ENCODE measurements at regions not wholly inside any gene's neighbourhood (a gene's known extent, or its start where the extent isn't known, plus 50 kb on each side); places are given as distances from the start of the nearest gene placed in this dataset.
"Not testable (repeated sequence)": the region's sequence is repeated elsewhere in the genome, so short reads cannot be mapped to it uniquely, and the experiment has no call there.

DNA sequence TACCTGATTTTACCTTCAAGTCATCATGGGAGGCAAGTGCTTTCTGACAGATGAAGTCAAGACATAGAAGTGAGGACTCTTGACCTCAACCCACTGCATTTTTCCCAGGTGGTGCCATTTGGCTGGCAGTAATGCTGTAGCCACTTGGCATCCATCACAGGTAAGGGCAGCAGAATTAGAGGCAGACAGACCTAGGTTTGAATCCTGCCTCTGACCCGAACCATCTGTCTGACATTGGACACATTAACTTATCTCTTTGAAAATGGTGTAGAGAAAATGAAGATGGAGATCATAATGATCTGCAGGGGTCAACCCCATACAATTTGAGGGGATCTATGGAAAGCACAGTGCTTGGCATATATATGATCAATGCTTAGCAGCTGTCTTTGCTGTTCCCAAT lies 505.5 kb downstream of the NPIPA7 start:
- no peak for DNase-seq

DNA sequence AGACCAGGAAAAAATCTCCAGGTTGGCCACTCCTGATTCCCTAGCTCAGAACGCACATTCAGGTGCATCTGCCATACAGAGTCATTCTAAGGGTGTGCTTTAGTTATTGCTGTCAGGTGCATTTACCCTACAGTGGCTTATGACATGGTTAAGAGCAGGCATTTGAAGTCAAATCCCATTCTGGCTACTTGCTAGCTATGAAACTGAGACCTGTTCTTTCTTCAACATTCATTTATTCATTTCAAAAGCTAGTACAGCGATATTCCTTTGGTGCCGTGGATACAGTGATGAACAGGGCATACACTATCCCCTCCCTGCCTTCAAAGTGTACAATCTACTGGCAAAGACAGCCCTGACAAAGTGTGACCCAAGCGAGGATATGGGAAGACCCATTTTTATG lies 508.3 kb downstream of the NPIPA7 start:
- DNase-seq, result no peak

DNA sequence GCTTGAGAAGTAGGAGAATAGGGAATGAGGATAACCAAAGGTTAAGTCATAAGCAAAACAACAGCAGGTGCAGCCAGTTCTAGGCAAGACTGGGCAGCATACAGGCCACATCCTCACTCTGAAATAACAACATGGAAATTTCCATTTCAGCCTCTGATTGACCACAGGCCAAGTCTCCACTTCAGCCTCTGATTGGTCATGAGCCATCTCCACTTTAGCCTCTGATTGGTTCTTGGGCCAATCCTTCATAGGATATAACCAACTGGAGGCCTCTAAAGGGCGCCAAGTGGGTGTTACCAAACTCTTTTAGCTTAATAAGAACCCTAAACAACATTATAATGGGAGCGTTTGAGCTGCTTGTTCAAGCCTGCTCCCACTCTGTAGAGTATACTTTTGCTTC lies 512.0 kb downstream of the NPIPA7 start:
- DNase-seq, result no peak

DNA sequence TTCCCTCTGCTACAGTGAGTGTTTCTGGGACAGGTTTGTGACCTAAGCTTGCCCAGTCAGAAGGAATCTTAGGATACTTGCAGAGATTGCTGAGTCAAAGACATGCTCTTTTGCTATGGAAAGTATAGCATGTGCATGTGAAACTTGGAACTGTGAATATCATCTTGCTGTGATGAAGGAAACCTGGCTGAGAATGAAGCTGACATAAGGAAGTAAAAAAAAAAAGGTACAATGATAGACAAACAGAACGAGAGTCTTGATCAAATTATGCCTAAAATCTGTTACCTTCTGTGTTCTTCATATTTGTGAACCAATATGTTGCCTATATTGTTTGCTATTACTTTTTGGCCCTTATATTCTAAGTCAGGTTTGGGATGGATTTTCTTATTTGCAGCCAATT lies 525.7 kb downstream of the NPIPA7 start:
- no peak for DNase-seq

DNA sequence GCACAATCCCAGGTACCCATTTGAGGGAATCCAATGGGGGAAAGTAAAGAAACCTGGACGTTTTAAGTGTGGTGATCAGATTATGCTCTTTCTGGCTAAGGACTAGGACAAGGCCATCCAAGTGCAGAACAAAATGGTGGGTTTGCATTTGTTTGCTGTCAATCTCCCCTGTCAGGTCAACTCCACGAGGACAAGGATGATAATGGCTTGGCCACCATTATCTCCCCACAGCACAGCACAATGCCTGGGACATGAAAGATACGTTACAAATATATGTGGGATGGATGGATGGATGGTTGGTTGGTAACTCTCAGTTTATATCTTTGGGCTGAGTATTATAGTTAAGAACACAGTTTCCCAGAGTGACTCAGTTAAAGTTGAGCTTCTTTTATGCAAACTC lies 526.9 kb downstream of the NPIPA7 start:
- DNase-seq, result no peak

DNA sequence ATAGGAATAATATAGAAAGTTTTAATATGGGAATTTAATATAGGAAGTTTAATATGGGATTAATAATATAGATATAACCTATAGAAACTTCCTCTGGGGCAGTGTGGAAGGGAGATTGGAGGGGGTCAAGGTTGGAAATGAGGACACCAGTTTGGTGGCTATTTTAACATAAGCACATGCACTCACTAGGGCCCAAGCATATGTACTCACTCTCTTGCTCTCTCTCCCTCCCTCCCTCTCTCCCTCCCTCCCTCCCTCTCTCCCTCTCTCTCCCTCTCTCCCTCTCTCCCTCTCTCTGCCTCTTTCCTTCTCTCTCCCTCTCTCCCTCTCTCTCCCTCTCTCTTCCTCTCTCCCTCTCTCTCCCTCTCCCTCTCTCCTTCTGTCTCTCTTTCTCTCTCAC lies 528.1 kb downstream of the NPIPA7 start:
- DNase-seq, result no peak

DNA sequence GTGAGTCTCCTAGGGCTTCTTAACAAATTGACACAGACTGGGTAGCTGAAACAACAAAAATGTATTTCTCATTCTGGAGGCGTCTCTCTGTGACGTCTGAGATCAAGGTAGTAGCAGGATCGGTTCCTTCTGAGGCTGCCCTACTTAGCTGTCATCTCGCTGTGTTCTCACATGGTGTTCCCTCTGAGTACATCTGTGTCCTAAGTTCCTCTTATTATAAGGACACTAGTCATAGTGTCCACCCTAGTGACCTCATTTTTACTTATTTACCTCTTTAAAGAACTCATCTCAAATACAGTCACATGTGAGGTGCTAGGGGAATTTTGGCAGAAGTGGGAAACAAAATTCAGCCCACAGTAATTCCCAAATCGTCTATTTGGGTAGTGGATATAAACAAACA lies 529.1 kb downstream of the NPIPA7 start:
- DNase-seq, result no peak

DNA sequence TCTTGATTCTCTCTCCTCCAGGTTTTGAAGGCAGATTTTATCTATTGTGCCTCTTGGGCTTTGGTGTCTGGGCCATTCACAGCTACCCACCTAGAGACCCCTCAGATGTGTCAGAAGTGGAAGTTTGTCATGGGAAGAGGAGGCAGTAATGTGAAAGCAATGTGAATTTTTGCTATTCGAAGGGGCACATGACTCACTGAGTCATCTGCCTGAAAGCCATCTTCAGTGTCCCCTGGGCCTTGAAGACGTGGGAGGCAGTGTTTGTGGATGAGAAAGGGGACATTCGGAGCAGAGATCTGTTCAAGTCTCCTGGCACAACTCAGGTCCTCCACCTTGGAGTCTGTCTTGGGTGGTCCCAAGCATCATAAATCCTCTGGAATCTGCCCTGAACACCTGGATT lies 530.2 kb downstream of the NPIPA7 start:
- no peak for DNase-seq

DNA sequence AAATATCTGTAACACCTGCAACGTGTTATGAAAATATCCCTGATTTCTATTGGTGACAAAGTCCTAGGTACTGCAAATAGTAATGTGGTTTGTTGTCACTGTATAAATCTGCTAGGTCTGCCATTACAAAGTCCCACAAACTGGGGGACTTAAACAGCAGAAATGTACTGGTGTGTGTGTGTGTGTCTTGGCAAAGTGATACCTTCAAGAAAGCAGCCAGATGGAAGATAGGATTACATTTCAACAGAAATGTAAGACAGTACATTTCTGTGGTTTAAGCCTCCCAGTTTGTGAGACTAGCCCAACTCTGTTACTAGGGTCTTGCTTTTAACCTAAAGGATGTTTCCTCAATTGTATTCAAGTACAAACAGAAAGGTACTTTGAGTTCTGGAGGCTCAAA lies 531.7 kb downstream of the NPIPA7 start:
- no peak for DNase-seq

DNA sequence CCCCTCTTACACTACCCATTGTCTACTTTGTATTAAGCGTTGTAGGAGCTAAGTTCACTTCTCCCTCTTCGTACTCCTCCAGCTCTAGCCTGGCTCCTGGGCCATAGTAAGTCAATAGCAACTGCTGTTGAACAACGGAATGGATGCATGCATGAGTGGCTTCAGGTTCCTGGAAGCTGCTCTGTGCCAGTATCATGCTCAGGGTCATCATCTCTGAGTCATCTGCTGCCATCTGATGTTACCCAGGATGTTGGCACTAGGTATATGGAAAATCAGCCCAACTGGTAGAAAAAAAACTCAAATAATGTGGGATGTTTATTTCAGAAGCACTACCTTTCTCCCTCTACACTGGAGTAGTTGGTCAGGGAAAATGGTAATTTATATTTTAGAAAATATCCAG lies 536.8 kb downstream of the NPIPA7 start:
- no peak for DNase-seq

DNA sequence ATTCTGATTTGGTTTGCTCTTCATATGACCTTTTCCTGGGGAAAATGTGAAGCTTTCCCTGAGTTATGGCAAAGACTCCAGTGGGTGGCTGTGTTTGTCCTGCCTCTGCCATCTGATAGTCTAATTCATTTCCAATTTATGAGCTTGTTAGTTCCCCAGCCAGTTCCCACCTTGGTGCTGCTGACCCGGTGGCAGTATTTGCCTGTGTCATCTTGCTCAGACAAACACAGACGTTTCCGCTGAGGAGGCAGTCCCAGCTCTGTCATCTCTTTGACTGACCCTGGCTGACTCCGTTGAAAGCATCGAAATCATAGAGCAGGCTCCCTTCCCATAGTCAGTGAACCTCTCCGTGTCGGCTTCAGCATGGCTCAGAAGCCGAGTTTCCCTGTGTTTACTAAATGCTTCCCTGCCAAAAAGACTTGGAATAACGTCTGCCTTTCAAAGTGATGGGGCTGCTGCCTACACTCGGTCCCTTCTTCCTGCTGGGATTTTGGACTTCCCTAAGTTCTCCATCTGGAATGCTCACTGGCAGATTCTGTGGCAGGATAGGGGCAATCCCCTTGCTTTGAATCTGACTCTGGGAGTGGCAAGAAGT lies 538.3 kb downstream of the NPIPA7 start:
- DNase-seq, result no peak

DNA sequence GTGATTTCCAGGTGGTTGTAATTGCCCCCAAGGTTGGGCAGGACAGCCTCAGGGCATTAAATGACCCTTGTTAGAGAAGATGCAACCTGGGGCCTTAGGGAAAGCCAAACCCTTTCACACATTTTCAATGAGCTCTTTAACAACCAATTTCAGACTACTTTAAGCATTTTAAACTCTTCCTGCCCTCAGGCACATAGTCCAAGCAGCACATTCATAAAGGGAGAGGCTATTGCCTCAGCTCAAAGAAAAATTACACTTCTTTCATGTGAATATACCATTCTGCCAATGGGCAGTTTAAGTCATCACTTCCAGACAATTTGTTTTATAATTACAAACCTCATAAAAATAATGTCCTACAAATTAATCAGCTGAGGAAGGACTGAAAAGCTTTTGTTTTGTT lies 544.5 kb downstream of the NPIPA7 start:
- DNase-seq, result no peak

DNA sequence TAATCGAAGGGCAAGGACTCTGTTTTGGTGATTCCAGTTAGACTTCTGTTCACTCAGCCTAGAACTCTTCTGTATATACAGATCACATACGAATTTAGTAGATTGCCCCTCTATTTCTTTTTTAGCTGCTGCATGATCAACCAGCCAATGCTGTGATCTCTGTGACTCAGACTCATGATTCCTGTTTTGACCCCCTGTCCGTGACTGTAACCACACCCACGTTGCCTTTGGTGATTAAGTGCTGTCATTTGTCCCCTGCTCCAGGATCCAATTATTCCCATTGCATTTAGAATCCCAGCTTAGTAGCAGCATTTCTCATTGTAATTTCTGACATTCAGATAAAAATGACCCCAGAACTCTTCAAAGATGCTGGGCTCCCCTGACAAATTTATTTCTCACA lies 545.7 kb downstream of the NPIPA7 start:
- no peak for DNase-seq

DNA sequence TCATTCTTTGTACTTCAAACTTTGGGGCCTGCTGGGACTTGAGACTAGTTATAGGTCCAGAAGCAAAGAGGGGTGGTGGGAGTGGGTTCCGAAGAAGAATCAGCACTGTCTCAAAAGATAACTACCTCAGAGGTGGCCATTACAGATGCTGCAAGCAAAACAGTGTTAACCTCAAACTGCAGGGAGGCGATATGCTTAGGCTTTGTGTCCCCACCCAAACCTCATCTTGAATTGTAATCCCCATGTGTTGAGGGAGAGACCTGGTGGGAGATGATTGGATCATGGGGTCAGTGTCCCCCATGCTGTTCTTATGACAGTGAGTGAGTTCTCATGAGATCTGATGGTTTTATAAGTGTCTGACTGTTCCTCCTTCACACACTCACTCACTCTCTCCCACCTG lies 545.3 kb downstream of the XYLT1 start:
- no peak for DNase-seq

DNA sequence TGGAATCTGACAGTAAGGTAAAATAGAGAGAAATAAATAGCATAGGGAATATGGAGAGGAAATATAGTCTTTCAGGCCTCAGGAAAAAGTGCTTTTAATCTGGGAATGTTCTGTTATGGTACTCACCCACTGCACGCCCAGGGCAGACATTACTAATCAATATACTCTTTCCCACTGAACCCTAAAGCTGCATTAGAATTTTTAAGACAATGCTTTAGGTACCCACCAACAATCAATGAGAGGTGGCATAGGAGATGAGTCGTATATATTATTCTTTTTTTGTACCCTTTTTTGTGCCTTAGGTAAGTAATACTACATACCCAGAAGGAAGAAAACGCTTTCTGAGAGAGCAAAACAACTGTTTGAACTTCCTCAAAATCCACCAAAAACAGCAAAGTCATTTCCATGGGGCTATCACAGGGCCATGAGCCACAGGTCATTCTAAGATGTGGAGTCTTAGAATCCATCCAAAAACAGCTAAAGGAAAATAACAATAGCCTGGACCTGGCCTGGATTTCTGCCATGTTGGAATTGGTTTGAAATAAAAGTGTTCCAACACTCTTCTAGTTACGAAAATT lies 542.1 kb downstream of the XYLT1 start:
- DNase-seq, result no peak

DNA sequence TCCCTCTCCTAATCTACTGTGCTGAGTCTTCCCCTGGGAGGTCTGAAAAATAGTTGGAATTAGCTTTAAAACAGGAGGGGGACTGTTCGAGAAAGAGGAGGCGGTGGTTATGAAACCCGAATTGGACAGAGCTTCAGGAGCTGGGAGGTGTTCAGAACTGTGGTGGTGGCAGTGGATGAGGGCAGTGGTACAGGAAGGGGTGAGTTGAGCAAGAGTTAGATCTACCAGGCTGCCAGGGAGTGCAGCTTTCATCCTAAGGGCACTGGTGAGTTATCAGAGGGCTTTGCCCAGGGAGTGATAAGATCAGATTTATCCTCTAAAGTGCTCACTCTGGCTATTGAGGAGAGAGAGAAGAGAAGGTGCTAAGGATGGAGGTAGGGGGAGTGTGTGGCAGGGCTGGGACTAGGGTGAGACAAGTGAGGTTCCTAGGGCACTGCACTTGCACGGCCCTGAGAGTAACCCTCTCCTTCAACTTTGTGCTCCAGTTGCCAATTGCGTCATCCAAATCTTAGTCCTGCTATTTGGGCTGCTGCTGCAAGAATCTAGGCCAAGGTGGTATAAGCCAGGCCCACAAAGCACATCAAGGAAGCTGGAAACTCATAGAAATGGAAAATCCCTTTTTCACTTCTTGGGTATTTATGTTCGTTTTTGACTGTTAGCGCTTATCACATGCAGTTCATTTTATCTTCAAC lies 540.3 kb downstream of the XYLT1 start:
- DNase-seq, result no peak

DNA sequence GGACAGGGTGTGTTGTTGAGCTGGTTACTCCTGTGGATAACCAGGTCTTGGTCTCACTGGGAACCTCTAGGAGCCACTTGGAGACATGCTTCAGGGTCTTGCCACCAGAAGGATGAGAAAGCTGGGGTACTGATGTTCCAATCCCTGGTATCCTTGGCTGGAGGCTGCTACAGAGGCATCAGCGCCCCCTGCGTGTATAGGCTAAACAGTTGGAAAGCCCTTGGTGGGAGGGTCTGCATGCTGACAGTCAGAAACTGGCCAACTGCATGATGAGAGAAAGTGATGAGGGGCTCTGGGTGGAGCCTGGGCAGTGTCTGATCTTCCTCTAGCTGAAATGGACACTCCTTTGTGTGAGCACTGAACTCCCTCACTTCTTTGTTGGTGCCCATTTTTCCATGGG lies 536.9 kb downstream of the XYLT1 start:
- no peak for DNase-seq

DNA sequence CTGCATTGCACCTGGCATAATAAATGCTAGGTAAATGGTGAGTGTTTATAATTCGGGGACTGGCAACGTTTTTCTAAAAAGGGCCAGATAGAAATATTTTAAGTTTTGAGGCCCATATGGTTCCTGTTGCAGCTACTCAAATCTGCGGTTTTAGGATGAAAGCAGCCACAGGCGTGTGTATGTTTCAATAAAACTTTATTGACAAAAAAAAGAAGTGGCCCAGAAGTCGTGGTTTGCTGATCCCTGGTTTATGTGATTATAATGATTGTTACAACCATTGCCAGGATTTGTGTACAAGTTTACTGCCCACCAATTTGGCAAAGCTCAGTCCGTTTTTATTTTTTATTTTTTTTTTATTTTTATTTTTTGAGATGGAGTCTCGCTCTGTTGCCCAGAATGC lies 536.1 kb downstream of the XYLT1 start:
- no peak for DNase-seq

DNA sequence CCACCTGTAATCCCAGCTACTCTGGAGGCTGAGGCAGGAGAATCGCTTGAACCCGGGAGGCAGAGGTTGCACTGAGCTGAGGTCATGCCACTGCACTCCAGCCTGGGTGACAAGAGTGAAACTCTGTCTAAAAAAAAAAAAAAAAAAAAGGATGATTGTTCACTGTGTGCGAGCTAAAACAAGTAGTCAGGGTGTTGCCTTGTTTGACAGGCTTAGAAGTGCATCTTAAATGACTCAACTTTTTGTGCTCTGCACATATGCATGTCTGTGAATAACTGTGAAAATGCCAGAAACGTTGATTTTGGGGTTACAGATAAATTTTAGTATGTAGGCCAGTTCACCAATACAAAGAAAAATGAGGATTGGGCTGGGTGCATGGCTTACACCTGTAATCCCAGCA lies 534.9 kb downstream of the XYLT1 start:
- not testable (repeated sequence) for DNase-seq

DNA sequence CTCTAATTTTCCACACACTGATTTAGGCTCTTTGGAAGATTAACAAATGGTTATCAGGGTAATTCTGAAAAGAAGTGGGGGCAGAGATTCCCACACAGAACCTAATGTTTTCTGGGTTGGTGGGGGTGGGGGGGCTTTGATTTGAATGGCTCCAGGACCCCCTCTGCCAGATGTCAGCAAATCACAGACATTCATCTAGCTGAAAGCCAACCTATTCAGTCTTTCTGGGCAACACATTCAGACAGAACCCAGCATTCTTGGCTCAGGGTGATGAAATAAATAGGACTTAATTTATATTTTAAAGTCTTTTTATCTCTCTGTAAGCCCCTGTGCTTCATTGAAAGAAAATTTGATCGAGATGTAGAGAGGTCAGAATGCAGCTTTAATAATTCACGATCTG lies 533.2 kb downstream of the XYLT1 start:
- DNase-seq, result no peak

DNA sequence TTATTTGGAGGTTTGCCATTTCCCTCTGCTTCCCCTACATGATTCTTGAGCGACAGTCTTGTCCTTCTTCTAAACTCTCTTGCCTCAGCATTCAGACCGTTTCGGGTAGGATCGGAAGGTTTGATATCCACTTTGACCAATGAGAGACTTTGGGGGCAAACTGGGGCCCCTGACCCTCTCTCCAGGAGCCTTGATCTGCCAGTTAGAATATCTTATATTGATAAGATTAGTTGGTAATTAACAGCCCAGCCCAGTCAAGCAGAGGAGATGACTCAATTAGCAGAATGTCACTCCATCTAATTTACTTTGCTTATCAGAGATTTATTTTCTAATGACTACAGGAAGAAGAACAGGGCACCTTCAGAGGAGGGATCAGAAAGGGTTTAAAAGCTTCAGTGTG lies 532.8 kb downstream of the XYLT1 start:
- no peak for DNase-seq

DNA sequence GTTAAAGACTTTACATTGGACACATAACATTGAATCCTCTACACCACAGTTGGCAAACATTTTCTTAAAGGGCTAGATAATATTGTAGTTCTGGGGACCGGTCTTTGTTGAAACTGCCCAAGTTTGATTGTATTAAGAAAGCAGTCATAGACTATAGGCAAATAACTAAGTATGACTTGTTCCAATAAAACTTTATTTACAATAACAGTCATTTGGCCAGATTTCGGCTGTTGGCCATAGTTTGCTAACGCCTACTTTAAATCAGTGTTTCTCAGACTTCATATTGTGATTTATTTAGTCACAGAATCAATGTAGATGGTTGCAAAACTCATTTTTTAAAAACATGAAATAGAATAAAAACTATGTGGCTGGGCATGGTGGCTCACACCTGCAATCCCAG lies 531.8 kb downstream of the XYLT1 start:
- DNase-seq, result no peak

DNA sequence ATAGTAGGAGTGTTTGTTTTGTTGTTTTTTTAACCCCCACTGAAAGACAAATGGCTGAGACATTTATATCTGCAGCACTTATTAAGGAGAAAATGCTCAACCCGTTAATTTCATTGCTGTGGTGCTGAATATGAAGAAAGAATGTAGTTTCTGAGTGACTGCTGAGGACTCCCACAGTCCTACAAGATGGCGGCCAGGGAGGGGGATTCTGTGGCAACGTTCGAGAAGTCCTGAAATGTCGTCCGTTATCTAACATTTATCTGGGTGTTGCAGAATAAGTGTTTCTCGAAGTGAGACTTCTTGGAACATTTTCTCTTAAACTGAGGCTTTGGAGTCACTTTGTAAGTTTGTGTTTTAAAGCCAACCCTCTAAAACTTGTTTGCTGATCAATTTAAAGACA lies 530.4 kb downstream of the XYLT1 start:
- DNase-seq, result no peak

DNA sequence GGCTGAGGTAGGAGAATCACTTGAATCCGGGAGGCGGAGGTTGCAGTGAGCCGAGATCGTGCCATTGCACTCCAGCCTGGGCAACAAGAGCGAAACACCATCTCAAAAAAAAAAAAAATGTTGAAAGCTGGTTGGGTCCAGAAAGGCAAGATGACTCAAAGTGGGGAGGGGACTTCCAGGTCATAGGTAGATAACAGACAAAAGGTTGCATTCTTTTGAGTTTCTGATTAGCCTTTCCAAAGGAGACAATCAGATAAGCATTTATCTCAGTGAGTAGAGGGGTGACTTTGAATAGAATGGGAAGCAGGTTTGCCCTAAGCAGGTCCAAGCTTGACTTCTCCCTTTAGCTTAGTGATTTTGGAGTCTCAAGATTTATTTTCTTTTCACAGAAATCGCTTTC lies 527.9 kb downstream of the XYLT1 start:
- not testable (repeated sequence) for DNase-seq

DNA sequence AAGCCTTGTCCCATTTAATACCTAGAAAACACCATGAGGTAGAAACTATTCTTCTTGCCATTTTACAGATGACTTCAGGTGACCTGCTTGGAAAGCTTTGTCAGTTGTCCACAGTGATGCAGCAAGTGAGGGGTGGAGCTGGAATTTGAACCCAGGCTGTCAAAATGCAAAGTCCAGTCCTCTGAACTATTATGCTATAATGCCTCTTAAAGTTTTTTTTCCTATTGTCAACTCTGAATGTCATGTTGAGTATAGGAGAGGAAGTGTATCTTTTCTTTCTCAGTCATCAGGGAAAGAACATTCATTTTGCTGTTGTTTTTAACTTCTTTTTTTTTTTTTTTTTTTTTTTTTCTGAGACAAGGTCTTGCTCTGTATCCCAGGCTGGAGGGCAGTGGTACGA lies 525.6 kb downstream of the XYLT1 start:
- no peak for DNase-seq
